Esophagus muscularis mucosa (tissue), 4 donors: ENCODE measurements at regions not wholly inside any gene's neighbourhood (a gene's known extent, or its start where the extent isn't known, plus 50 kb on each side); places are given as distances from the start of the nearest gene placed in this dataset.

Experiments used
- CTCF ChIP-seq, 3 experiments: fragments of 200-600 bp in 2 of 3; fragments of 450-650 bp in 1 of 3; sonication (generic) in 2 of 3; IDR thresholded peaks; one replicate each; pipeline ENCODE4 v1.5.1; 2017 to 2019; ENCODE audit warnings: antibody characterized with exemption in 3 of 3, mild to moderate bottlenecking in 2 of 3, moderate library complexity in 1 of 3
- EP300 ChIP-seq: sonication (generic); formaldehyde crosslinking; IDR thresholded peaks from one replicate; pipeline ENCODE4 v1.6.1; 2017; ENCODE audit warnings: antibody characterized with exemption
- POLR2A ChIP-seq: fragments of 450-650 bp; IDR thresholded peaks from one replicate; pipeline ENCODE4 v1.6.1; 2017; ENCODE audit warnings: antibody characterized with exemption, moderate library complexity, mild to moderate bottlenecking, low read depth

GRCh38 chr18:41769265-41769664 is 185.8 kb upstream of the PIK3C3 start:
- TF ChIP-seq POLR2A (no peak), CTCF (IDR thresholded peaks at IDR 0.05) (no peak), EP300 (no peak)
